Effector memory CD4-positive, alpha-beta T cell (primary cell): ENCODE measurements at regions not wholly inside any gene's neighbourhood (a gene's known extent, or its start where the extent isn't known, plus 50 kb on each side); places are given as distances from the start of the nearest gene placed in this dataset.
"Not testable (repeated sequence)": the region's sequence is repeated elsewhere in the genome, so short reads cannot be mapped to it uniquely, and the experiment has no call there.

Source experiments
- DNase-seq, 3 donors: peaks; one replicate each; pipeline ENCODE4 v3.0.0-alpha.2; 2020
- H3K27ac ChIP-seq: 2 replicates; pipeline ENCODE4 v1.7.0; 2013; ENCODE audit warnings: mild to moderate bottlenecking, low read length, moderate library complexity; ENCODE audit not compliant: insufficient read depth, poor library complexity, severe bottlenecking
- H3K27me3 ChIP-seq: replicated peaks from 2 replicates; pipeline ENCODE4 v1.7.0; 2013; ENCODE audit warnings: mild to moderate bottlenecking, low read length; ENCODE audit not compliant: insufficient read depth, control insufficient read depth, poor library complexity, severe bottlenecking
- H3K36me3 ChIP-seq: 2 replicates; pipeline ENCODE4 v1.7.0; 2013; ENCODE audit warnings: mild to moderate bottlenecking, low read length, moderate library complexity; ENCODE audit not compliant: control insufficient read depth, insufficient read depth
- H3K4me1 ChIP-seq: 2 replicates; pipeline ENCODE4 v1.7.0; 2013; ENCODE audit warnings: low read length, mild to moderate bottlenecking; ENCODE audit not compliant: control insufficient read depth, insufficient read depth, poor library complexity, severe bottlenecking
- H3K4me3 ChIP-seq: 2 replicates; pipeline ENCODE4 v1.7.0; 2013; ENCODE audit warnings: low read length, low read depth, mild to moderate bottlenecking; ENCODE audit not compliant: insufficient read depth, poor library complexity, severe bottlenecking
- H3K9me3 ChIP-seq: 2 replicates; pipeline ENCODE4 v1.7.0; 2013; ENCODE audit warnings: mild to moderate bottlenecking, low read length, moderate library complexity; ENCODE audit not compliant: control insufficient read depth

- no peaks in the 10 kb centered on the region for H3K27me3 ChIP-seq
- no peaks in the 10 kb centered on the region for H3K4me1 ChIP-seq
- no peak overlapping the region for H3K27ac ChIP-seq
- H3K36me3 ChIP-seq, result no peaks in the 10 kb centered on the region
- DNase-seq, result no peak
- no peaks in the 10 kb centered on the region for H3K9me3 ChIP-seq
- H3K4me3 ChIP-seq, result peak overlapping the region; percentile 9
Measured at GRCh38 chr3:28151608-28152228, 89.7 kb upstream of the CMC1 start.

- no peaks in the 10 kb centered on the region for H3K4me1 ChIP-seq
- no peak overlapping the region for H3K4me3 ChIP-seq
- no peaks in the 10 kb centered on the region for H3K36me3 ChIP-seq
- H3K9me3 ChIP-seq, result no peaks in the 10 kb centered on the region
- no peak for DNase-seq
- no peak overlapping the region for H3K27ac ChIP-seq
- no peaks in the 10 kb centered on the region for H3K27me3 ChIP-seq
Measured at GRCh38 chr3:28155631-28156030, 85.8 kb upstream of the CMC1 start.

- not testable (repeated sequence) for H3K4me3 ChIP-seq, H3K36me3 ChIP-seq, DNase-seq, H3K9me3 ChIP-seq, H3K4me1 ChIP-seq, H3K27ac ChIP-seq, H3K27me3 ChIP-seq
Measured at GRCh38 chr3:28156599-28156998, 84.8 kb upstream of the CMC1 start.

- Histone ChIP-seq H3K27ac (no peak overlapping the region), H3K4me3 (peak overlapping the region; percentile 5), H3K9me3 (no peaks in the 10 kb centered on the region), H3K27me3 (no peaks in the 10 kb centered on the region), H3K4me1 (no peaks in the 10 kb centered on the region), H3K36me3 (no peaks in the 10 kb centered on the region)
- DNase-seq, result no peak
Measured at GRCh38 chr3:28171962-28172361, 69.5 kb upstream of the CMC1 start.

- Histone ChIP-seq H3K4me3 (no peak overlapping the region), H3K36me3 (no peaks in the 10 kb centered on the region), H3K4me1 (no peaks in the 10 kb centered on the region), H3K27me3 (no peaks in the 10 kb centered on the region), H3K9me3 (no peaks in the 10 kb centered on the region), H3K27ac (no peak overlapping the region)
- DNase-seq, result no peak
Measured at GRCh38 chr3:28172748-28173147, 68.7 kb upstream of the CMC1 start.

GRCh38 chr3:28173836-28174235 lies 67.6 kb upstream of the CMC1 start:
- no peak for DNase-seq
- H3K27ac ChIP-seq, result no peak overlapping the region
- H3K36me3 ChIP-seq, result no peaks in the 10 kb centered on the region

GRCh38 chr3:28186748-28187147 lies 54.7 kb upstream of the CMC1 start:
- Histone ChIP-seq H3K9me3 (no peaks in the 10 kb centered on the region), H3K27me3 (no peaks in the 10 kb centered on the region), H3K4me3 (no peak overlapping the region), H3K4me1 (no peaks in the 10 kb centered on the region), H3K27ac (no peak overlapping the region), H3K36me3 (no peaks in the 10 kb centered on the region)
- DNase-seq, result no peak

More at GRCh38 chr3:28173836-28174235, 67.6 kb upstream of the CMC1 start:
- Histone ChIP-seq H3K9me3 (no peaks in the 10 kb centered on the region), H3K27me3 (no peaks in the 10 kb centered on the region), H3K4me1 (no peaks in the 10 kb centered on the region), H3K4me3 (no peak overlapping the region)

- Histone ChIP-seq H3K36me3 (no peaks in the 10 kb centered on the region), H3K9me3 (no peaks in the 10 kb centered on the region), H3K4me3 (no peak overlapping the region), H3K27ac (no peak overlapping the region), H3K27me3 (no peaks in the 10 kb centered on the region), H3K4me1 (no peaks in the 10 kb centered on the region)
- no peak for DNase-seq
Measured at GRCh38 chr3:28188686-28189085, 52.7 kb upstream of the CMC1 start.

GRCh38 chr3:28191363-28191762 lies 50.1 kb upstream of the CMC1 start:
- Histone ChIP-seq H3K27ac (no peak overlapping the region), H3K36me3 (no peaks in the 10 kb centered on the region), H3K4me1 (no peaks in the 10 kb centered on the region), H3K4me3 (no peak overlapping the region), H3K9me3 (no peaks in the 10 kb centered on the region), H3K27me3 (no peaks in the 10 kb centered on the region)
- no peak for DNase-seq
